Aorta (tissue), 5 donors: ENCODE measurements at regions not wholly inside any gene's neighbourhood (a gene's known extent, or its start where the extent isn't known, plus 50 kb on each side); places are given as distances from the start of the nearest gene placed in this dataset.

Source experiments
- ATAC-seq: fragments of 200-7000 bp; cut with Tn5 transposase; one replicate; pipeline ENCODE4 v1.9.1; 2022; ENCODE audit warnings: moderate library complexity; ENCODE audit not compliant: low FRiP score
- DNase-seq, 2 donors: peaks; one replicate each; pipeline ENCODE4 v3.0.0-alpha.2; 2020
- H3K27ac ChIP-seq, 2 donors: one replicate each; pipeline ENCODE4 v1.5.1; 2013; ENCODE audit warnings: low read length in 2 of 2, mild to moderate bottlenecking in 2 of 2, moderate library complexity in 2 of 2, control low read depth in 1 of 2, inconsistent platforms in 1 of 2, low read depth in 1 of 2
- H3K27me3 ChIP-seq, 2 donors: one replicate each; pipeline ENCODE4 v1.6.1; 2013; ENCODE audit warnings: control low read depth in 1 of 2, low read length in 1 of 2, mild to moderate bottlenecking in 1 of 2, moderate library complexity in 1 of 2; ENCODE audit not compliant: insufficient read depth in 2 of 2, control insufficient read depth in 1 of 2
- H3K36me3 ChIP-seq, 2 donors: one replicate each; pipeline ENCODE4 v1.6.1; 2013; ENCODE audit warnings: control low read depth in 1 of 2, low read length in 1 of 2, mild to moderate bottlenecking in 1 of 2; ENCODE audit not compliant: insufficient read depth in 2 of 2, control insufficient read depth in 1 of 2
- H3K4me1 ChIP-seq, 2 donors: one replicate each; pipeline ENCODE4 v1.6.1; 2013; ENCODE audit warnings: low read length in 2 of 2, control low read depth in 1 of 2, mild to moderate bottlenecking in 1 of 2, moderate library complexity in 1 of 2; ENCODE audit not compliant: insufficient read depth in 2 of 2, control insufficient read depth in 1 of 2
- H3K4me3 ChIP-seq, 2 donors: one replicate each; pipeline ENCODE4 v1.5.1; 2013; ENCODE audit warnings: low read length in 2 of 2, control low read depth in 1 of 2, mild to moderate bottlenecking in 1 of 2
- H3K9me3 ChIP-seq: one replicate; pipeline ENCODE4 v1.6.1; 2013; ENCODE audit warnings: mild to moderate bottlenecking, low read length; ENCODE audit not compliant: control insufficient read depth
- WGBS, 2 donors: extraction: QIAGEN DNeasy Blood & Tissue Kit; methylation state at CpG; one replicate each; pipeline ENCODE4 v1.1.7; 2013; 5-methylcytosine and 5-hydroxymethylcytosine counted together
- intact Hi-C, 2 donors: fragments of 100-400 bp; cut with DNase I; formaldehyde crosslinking; loops; one replicate each; pipeline versions ENCODE4 v1.14.2 to v1.15.0; 2022
- donor health status: healthy with polysubstance abuse.
- donor health status: Bipolar disorder and iron deficiency.
- donor health status: DM: no; HTN: no; CAD: no.
- donor health status: DM: no; HTN: no; CAD: no.
- donor health status: DM: yes; HTN: yes; CAD: no.

DNA sequence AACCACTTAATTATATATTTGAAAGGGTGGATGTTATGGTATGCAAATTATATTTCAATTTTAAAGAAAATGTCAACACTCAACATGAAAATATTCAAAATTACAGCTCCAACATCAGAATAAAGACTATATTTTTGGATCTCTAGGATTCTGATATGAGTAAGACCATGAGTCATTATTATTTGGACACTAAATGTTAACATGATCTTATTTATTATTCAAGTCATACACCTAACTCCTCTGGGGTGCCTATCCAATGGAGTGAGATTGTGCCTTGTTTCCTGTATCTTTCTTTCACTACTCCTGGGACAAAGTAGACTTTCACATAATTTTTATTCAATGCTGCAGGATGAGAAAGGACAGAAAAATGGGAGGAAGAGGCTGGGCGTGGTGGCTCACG is 135.2 kb upstream of the PRSS1 start:
- ATAC-seq (no peak), DNase-seq (no peak)
- Histone ChIP-seq H3K27me3 (no peaks in the 10 kb centered on the region), H3K27ac (no peak overlapping the region), H3K9me3 (no peaks in the 10 kb centered on the region), H3K4me1 (no peaks in the 10 kb centered on the region), H3K4me3 (no peak overlapping the region), H3K36me3 (no peaks in the 10 kb centered on the region)
- 97 to 99% methylated on average over 2 of the region's 2 CpGs for WGBS, 2 donors
- intact Hi-C loops, result no loop called here

DNA sequence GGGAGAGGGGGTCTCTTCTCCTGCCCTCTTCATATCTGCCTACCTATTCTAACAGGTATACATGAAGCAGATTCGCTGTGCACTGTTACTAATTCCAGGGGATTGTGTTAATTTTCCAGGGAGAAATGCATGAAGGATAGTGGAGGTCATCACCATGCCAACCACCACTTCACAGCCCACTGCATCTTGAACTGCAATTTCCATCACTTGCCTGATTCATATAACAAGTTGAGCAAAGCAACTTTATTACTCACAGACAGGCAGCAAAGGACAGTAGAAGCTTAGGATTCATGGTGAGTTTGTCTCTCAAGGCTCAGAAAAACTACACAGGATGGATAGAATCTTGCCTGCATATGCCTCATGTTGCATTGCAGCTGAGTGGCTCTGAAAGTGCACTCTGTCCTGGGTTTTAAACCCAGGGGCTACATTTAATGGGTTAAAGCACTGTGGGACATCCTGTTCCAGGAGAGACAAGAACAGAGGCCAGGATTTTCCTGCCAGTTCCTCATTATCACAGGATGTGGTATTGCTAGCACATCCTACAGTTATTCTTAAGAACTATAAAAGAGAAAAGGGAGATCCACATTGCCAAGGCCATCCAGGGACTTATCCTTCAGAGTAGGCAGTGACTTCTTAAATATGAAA is 136.9 kb upstream of the PRSS1 start:
- intact Hi-C loops, result no loop called here
- Histone ChIP-seq H3K36me3 (no peaks in the 10 kb centered on the region), H3K27ac (no peak overlapping the region)

DNA sequence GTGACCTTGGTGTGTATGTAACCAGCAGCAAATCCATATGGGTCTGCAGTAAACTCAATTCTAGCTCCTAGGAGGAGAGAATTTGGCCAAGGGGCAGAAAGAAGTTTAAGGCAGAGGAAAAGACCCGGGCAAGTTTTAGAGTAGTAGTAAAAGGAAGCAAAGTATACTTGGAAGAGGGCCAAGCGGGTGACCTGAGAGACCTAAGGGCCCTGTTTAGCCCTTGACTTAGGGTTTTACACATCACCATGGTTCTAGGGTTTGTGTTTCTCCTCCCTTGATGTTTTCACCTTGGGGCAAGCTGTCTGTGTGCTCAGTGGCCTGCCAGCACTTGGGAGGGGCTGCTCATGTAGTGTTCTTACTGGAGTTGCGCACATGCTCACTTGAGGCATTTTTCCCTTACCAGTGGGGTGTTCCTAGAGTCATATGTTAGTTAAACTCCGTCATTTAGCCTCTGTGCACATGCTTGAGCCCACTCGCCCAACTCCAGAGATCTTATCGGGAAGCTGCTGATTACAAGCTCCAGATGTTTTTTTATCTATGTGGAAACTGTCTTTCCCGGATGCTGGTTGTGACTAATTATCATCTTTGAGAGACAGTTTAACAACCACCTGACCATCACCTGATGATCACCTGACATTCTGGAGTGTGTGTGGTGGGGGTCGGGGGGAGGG is 137.6 kb upstream of the PRSS1 start:
- Histone ChIP-seq H3K27ac (no peak overlapping the region), H3K4me3 (no peak overlapping the region), H3K4me1 (no peaks in the 10 kb centered on the region), H3K36me3 (no peaks in the 10 kb centered on the region), H3K27me3 (no peaks in the 10 kb centered on the region), H3K9me3 (no peaks in the 10 kb centered on the region)
- ATAC-seq (no peak), DNase-seq (no peak)
- WGBS, 2 donors, result 75 to 77% methylated on average over 8 of the region's 8 CpGs
- intact Hi-C loops, result no loop called here

More for the DNA sequence above, 136.9 kb upstream of the PRSS1 start:
- Histone ChIP-seq H3K4me1 (no peaks in the 10 kb centered on the region), H3K27me3 (no peaks in the 10 kb centered on the region), H3K4me3 (no peak overlapping the region), H3K9me3 (no peaks in the 10 kb centered on the region)
- WGBS, 2 donors, result 85 to 86% methylated on average over 1 of the region's 1 CpG
- DNase-seq, result no peak
- ATAC-seq, result no peak

DNA sequence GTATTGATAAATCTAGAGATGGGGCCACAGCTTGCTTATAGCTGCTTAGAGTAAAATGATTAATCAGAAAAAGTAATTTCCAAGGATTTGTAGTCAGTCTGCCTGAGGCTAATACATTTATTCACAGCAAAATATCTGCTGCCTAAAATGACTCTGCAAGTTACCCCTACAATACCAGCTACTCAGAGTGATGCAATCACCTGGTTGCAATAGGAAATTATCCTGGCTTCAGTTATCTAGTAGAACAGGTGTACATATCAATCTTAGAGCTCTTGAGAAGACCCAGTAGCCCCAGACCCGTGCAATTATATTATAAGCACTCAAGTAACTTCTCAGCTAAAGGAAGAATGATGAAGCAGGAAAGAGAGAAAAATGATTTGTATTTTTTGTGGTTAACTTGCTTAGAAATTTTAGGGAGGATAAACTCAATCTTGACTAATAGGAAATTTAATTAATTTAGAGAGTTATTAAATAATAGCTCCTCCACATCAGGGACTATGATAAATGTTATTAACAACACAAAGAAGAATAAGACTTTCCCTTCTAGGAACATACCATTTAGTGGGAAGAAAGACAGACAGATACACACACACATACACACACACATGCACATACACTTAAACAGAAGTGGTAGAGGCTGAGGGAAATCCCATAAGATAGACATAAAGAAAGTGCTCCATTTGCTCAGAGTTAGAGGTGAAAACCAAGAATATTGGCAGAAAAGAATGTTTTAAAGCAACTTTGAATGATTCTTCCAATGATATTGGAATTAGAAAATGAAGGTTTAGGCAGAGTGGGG is 140.4 kb upstream of the PRSS1 start:
- H3K27me3 ChIP-seq, result no peaks in the 10 kb centered on the region
- H3K4me1 ChIP-seq, result no peaks in the 10 kb centered on the region
- 68 to 70% methylated on average over 1 of the region's 1 CpG for WGBS, 2 donors
- ATAC-seq, result no peak
- DNase-seq, result no peak
- H3K9me3 ChIP-seq, result no peaks in the 10 kb centered on the region
- H3K36me3 ChIP-seq, result no peaks in the 10 kb centered on the region
- intact Hi-C loops, result no loop called here
- H3K4me3 ChIP-seq, result no peak overlapping the region
- no peak overlapping the region for H3K27ac ChIP-seq

DNA sequence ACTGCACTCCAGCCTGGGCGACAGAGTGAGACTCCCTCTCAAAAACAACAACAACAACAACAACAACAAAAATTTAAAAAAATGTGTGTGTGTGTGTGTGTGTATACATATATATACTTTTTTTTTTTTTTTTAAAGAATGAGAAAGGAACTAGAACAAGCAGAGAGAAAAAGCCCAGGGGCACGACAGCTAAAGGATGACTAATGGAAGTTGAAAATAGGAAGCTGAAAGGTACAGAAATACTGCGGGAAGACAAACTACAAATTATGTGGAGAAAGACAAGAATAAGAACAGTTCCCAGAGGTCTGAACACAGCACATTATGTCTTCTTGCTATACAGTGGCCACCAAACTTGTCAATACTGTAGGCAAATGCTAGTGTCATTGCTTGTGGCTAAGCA is 141.9 kb upstream of the PRSS1 start:
- Histone ChIP-seq H3K27ac (no peak overlapping the region), H3K4me3 (no peak overlapping the region), H3K36me3 (no peaks in the 10 kb centered on the region), H3K27me3 (no peaks in the 10 kb centered on the region), H3K9me3 (no peaks in the 10 kb centered on the region), H3K4me1 (no peaks in the 10 kb centered on the region)
- 30 to 34% methylated on average over 3 of the region's 3 CpGs for WGBS, 2 donors
- DNase-seq (no peak), ATAC-seq (no peak)
- intact Hi-C loops, result no loop called here

DNA sequence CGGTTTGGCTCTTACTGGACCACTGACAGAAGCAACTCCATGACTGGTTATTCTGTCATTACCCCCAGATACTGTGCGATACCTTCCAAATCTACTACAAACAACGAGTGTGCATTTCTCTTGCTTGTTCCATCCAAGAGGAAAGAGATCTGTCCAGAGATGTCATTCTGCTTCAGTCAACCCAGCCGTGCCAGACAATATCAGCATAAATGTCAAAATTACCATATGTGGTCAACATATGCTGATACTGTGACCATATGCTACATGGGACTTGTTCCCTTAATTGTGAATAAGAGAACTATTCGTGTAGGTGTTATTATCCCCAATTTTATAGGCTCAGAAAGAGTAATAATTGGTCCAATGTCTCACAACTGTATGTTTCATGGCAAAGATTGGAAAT is 143.2 kb upstream of the PRSS1 start:
- DNase-seq (no peak), ATAC-seq (no peak)
- Histone ChIP-seq H3K27ac (no peak overlapping the region), H3K4me3 (no peak overlapping the region), H3K27me3 (no peaks in the 10 kb centered on the region), H3K4me1 (no peaks in the 10 kb centered on the region), H3K36me3 (no peaks in the 10 kb centered on the region), H3K9me3 (no peaks in the 10 kb centered on the region)
- WGBS, 2 donors, result 62 to 67% methylated on average over 5 of the region's 5 CpGs
- intact Hi-C loops, result no loop called here

DNA sequence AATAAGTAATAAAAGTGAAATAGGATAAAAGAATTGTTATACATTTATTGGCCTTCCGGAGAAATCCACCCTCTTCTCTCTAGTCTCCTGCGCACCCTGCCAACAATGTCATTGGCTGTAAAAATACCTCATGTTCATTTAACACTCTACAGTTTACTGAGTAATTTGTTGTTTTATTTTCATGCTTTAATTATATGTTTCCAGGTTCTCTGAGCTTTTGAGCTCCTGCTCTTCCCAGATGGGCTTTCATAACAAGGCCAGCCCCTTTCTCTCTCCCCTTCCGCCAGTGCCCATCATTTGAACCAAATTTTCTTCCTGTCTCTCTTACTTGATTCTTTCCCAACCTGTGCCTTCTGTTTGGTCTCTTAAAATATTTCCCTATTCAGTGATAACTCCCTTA is 144.6 kb upstream of the PRSS1 start:
- WGBS, 2 donors, result 83 to 84% methylated on average over 3 of the region's 3 CpGs
- no peak for DNase-seq
- Histone ChIP-seq H3K27ac (no peak overlapping the region), H3K36me3 (no peaks in the 10 kb centered on the region), H3K27me3 (no peaks in the 10 kb centered on the region), H3K4me1 (no peaks in the 10 kb centered on the region), H3K4me3 (no peak overlapping the region), H3K9me3 (no peaks in the 10 kb centered on the region)
- intact Hi-C loops, result no loop called here
- no peak for ATAC-seq

DNA sequence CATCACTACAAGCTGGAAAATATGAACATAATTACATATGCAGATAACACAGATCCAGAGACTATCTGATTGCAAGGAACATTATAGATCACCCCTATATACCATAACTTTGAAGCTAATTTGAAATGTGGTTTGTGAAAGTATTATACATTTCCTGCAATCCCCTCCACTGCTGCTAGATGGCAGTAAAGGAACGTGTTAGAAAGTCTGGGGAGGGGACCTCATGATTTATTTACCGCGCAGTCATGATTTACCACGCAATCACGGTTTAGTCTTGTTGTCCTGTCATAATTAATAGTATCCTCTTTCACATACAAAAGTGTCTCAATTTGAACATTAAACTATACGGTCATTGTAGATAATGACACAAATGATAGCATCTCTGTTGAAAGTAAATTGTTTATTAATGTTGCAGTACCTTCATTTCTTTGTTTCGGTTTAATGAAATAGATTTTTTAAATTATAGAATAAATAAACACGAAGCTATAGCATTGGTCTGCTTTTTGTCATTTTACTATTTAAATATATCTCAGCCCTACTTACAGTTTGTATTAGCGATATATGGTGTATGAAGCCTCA is 145.3 kb upstream of the PRSS1 start:
- no peak for DNase-seq
- WGBS, 2 donors, result 16 to 19% methylated on average over 9 of the region's 9 CpGs
- Histone ChIP-seq H3K27ac (no peak overlapping the region), H3K9me3 (no peaks in the 10 kb centered on the region), H3K4me1 (no peaks in the 10 kb centered on the region), H3K4me3 (no peak overlapping the region), H3K27me3 (no peaks in the 10 kb centered on the region), H3K36me3 (no peaks in the 10 kb centered on the region)
- intact Hi-C loops, result no loop called here
- ATAC-seq, result no peak
